K562 (cell line): ENCODE measurements at regions not wholly inside any gene's neighbourhood (a gene's known extent, or its start where the extent isn't known, plus 50 kb on each side); places are given as distances from the start of the nearest gene placed in this dataset.

Experiments
- ATAC-seq: fragments of 200-7000 bp; cut with Tn5 transposase; 3 replicates; pipeline ENCODE4 v1.9.1; 2020; ENCODE audit warnings: moderate library complexity
- BruUV-seq: library from RNA; stranded (reverse); fragments of 400-500 nt; replicated peaks from 2 replicates; lab custom pipeline; 2021; lab: Mats Ljungman, UMichigan
- CTCF ChIA-PET: fragments of 300-600 bp; formaldehyde crosslinking; extraction: SDS; loops from one replicate; lab custom pipeline; 2021; ENCODE audit warnings: low intra/inter-chr PET ratio; lab: Yijun Ruan, JAX
- POLR2A ChIA-PET: fragments of 300-600, 350-650 bp; sonication (Branson Sonifier 250); formaldehyde crosslinking; extraction: SDS; loops from one replicate; lab custom pipeline; 2021; ENCODE audit warnings: antibody characterized with exemption, inconsistent platforms; lab: Yijun Ruan, JAX
- DNase-seq, 4 experiments: peaks; one replicate each; pipeline versions ENCODE4 v3.0.0 to v3.0.0-alpha.2; 2011 to 2018; ENCODE audit warnings: low spot score in 3 of 4, mixed read lengths in 3 of 4; ENCODE audit errors: extremely low read depth in 1 of 4
- FAIRE-seq: peaks from 2 replicates; lab custom pipeline; 2011; peaks lifted over from hg19 to GRCh38; lab: Jason Lieb, UNC
- H2AFZ ChIP-seq: 2 replicates; pipeline ENCODE4 v1.6.0; 2011; ENCODE audit warnings: low read depth, low read length, control low read depth, inconsistent platforms
- H3K27ac ChIP-seq: fragments of 200-600 bp; 3 replicates; pipeline ENCODE4 v1.8.0; 2011; ENCODE audit warnings: low read depth, mild to moderate bottlenecking, control low read depth, inconsistent platforms, low read length, moderate library complexity, mixed read lengths; ENCODE audit errors: extremely low read depth
- H3K27me3 ChIP-seq, 2 experiments: fragments of 300-600 bp in 1 of 2; 2 replicates in 1 of 2; 3 replicates in 1 of 2; pipeline versions ENCODE4 v1.6.0 to v1.8.0; 2011; ENCODE audit warnings: inconsistent platforms in 2 of 2, low read length in 2 of 2, mild to moderate bottlenecking in 1 of 2, mixed read lengths in 1 of 2, moderate library complexity in 1 of 2; ENCODE audit not compliant: control insufficient read depth in 2 of 2, insufficient read depth in 2 of 2
- H3K36me3 ChIP-seq: fragments of 300-600 bp; 3 replicates; pipeline ENCODE4 v1.8.0; 2011; ENCODE audit warnings: mild to moderate bottlenecking, low read length, inconsistent platforms; ENCODE audit not compliant: control insufficient read depth, insufficient read depth
- H3K4me1 ChIP-seq, 2 experiments: fragments of 200-600 bp in 1 of 2; replicated peaks in 1 of 2; 2 replicates in 1 of 2; 3 replicates in 1 of 2; pipeline versions ENCODE4 v1.5.1 to v1.8.0; 2011; ENCODE audit warnings: inconsistent platforms in 2 of 2, low read length in 2 of 2, mild to moderate bottlenecking in 1 of 2, mixed read lengths in 1 of 2, moderate library complexity in 1 of 2; ENCODE audit not compliant: control insufficient read depth in 2 of 2, insufficient read depth in 2 of 2
- H3K4me2 ChIP-seq: 2 replicates; pipeline ENCODE4 v1.6.1; 2011; ENCODE audit warnings: low read length, control low read depth, inconsistent platforms, mixed read lengths; ENCODE audit not compliant: insufficient read depth
- H3K4me3 ChIP-seq: fragments of 200-600 bp; sonication (generic), shearing (Covaris generic); 2 replicates; pipeline ENCODE4 v1.5.1; 2016; ENCODE audit warnings: control low read depth, inconsistent platforms
- H3K79me2 ChIP-seq: fragments of 200-600 bp; 3 replicates; pipeline ENCODE4 v1.8.0; 2011; ENCODE audit warnings: low read length, inconsistent platforms; ENCODE audit not compliant: control insufficient read depth, insufficient read depth
- H3K9ac ChIP-seq, 2 experiments: 2 replicates each; pipeline versions ENCODE4 v1.6.0 to v1.6.1; 2011; ENCODE audit warnings: low read depth in 2 of 2, low read length in 2 of 2, control low read depth in 1 of 2, inconsistent platforms in 1 of 2, mild to moderate bottlenecking in 1 of 2, mixed read lengths in 1 of 2; ENCODE audit not compliant: insufficient read depth in 1 of 2
- H3K9me1 ChIP-seq: one replicate; pipeline ENCODE4 v1.6.0; 2011; ENCODE audit warnings: inconsistent platforms, mild to moderate bottlenecking, low read length, moderate library complexity; ENCODE audit not compliant: control insufficient read depth, insufficient read depth
- H3K9me3 ChIP-seq: replicated peaks from 2 replicates; pipeline ENCODE4 v1.5.1; 2011; ENCODE audit warnings: low read depth, low read length, inconsistent platforms; ENCODE audit not compliant: control insufficient read depth, insufficient read depth
- H4K20me1 ChIP-seq: replicated peaks from 2 replicates; pipeline ENCODE4 v1.6.1; 2011; ENCODE audit warnings: low read length, inconsistent platforms, mixed read lengths; ENCODE audit not compliant: control insufficient read depth, insufficient read depth
- CHD7 ChIP-seq: fragments of 200-600 bp; sonication (generic); IDR thresholded peaks from one replicate; pipeline ENCODE4 v1.6.1; 2012; ENCODE audit warnings: mild to moderate bottlenecking, low read depth, low read length, inconsistent platforms
- SNIP1 ChIP-seq: fragments of 450-650 bp; IDR thresholded peaks from 2 replicates; pipeline ENCODE4 v1.7.1; 2017; ENCODE audit warnings: low read depth, mild to moderate bottlenecking
- STAG1 ChIP-seq: sonication (generic); formaldehyde crosslinking; IDR thresholded peaks from 2 replicates; pipeline ENCODE4 v1.5.0; 2020; ENCODE audit warnings: missing genetic modification reagents, borderline replicate concordance
- TGIF2 ChIP-seq: sonication (generic); formaldehyde crosslinking; IDR thresholded peaks from 2 replicates; pipeline ENCODE4 v1.8.1; 2022; ENCODE audit warnings: mild to moderate bottlenecking, missing genetic modification reagents, moderate library complexity
- WGBS: fragments of 100-300 bp; shearing (Covaris generic); methylation state at CpG from one replicate; pipeline ENCODE4 v1.1.6; 2016; ENCODE audit warnings: low coverage, mixed read lengths; ENCODE audit not compliant: insufficient coverage; ENCODE audit errors: missing lambda C conversion rate; 5-methylcytosine and 5-hydroxymethylcytosine counted together
- in situ Hi-C: fragments of 300-500 bp; cut with MboI; formaldehyde crosslinking; loops from 4 replicates; pipeline ENCODE4 v1.15.0; 2018; ENCODE audit warnings: inconsistent platforms, mixed read lengths
- intact Hi-C: fragments of 100-400 bp; cut with micrococcal nuclease; formaldehyde crosslinking; loops from 2 replicates; pipeline ENCODE4 v1.14.2; 2022
- TF ChIP-seq, protein P1 (sequence below): fragments of 250-450 bp; sonication (Bioruptor Pico); IDR thresholded peaks from 2 replicates; pipeline ENCODE4 v1.4.0; 2020; ENCODE audit warnings: borderline replicate concordance
- TF ChIP-seq, protein P2 (sequence below): fragments of 250-450 bp; sonication (Bioruptor Pico); IDR thresholded peaks from 2 replicates; pipeline ENCODE4 v1.4.0; 2020; ENCODE audit warnings: mild to moderate bottlenecking, moderate library complexity

- Histone ChIP-seq H3K79me2 (no peaks in the 10 kb centered on the region), H3K4me2 (no peak overlapping the region), H3K4me3 (no peak overlapping the region), H4K20me1 (no peaks in the 10 kb centered on the region), H3K36me3 (no peaks in the 10 kb centered on the region), H3K9me3 (no peaks in the 10 kb centered on the region), H3K9me1 (no peaks in the 10 kb centered on the region), H3K27me3 (peaks cover 0 to 4% of the 10 kb centered on the region in 2 experiments; a peak in 1 of 5 replicates), H3K27ac (no peak overlapping the region), H3K4me1 (no peaks in the 10 kb centered on the region), H3K9ac (no peak overlapping the region), H2AFZ (no peak overlapping the region)
- FAIRE-seq, result no peak
- DNase-seq, result no peak
- ChIA-PET POLR2A (interaction anchor here (0.6 kb wide), 1 partner anchor 37 kb away, joined by 3 read pairs; no protein-coding TSS in a partner anchor), CTCF (no interaction called here)
- ATAC-seq, result no peak
- 3% methylated on average over 5 of the region's 5 CpGs for WGBS
- in situ Hi-C loops (no loop called here), intact Hi-C loops (no loop called here)
- no TSS peak for BruUV-seq
- TF ChIP-seq, protein P1, sequence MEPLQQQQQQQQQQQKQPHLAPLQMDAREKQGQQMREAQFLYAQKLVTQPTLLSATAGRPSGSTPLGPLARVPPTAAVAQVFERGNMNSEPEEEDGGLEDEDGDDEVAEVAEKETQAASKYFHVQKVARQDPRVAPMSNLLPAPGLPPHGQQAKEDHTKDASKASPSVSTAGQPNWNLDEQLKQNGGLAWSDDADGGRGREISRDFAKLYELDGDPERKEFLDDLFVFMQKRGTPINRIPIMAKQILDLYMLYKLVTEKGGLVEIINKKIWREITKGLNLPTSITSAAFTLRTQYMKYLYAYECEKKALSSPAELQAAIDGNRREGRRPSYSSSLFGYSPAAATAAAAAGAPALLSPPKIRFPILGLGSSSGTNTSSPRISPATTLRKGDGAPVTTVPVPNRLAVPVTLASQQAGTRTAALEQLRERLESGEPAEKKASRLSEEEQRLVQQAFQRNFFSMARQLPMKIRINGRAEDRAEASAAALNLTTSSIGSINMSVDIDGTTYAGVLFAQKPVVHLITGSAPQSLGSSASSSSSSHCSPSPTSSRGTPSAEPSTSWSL (CRISPR knock-in tag), result no peak
- TF ChIP-seq CHD7 (no peak), TGIF2 (CRISPR knock-in tag) (no peak), SNIP1 (no peak), STAG1 (no peak)
- TF ChIP-seq, protein P2, sequence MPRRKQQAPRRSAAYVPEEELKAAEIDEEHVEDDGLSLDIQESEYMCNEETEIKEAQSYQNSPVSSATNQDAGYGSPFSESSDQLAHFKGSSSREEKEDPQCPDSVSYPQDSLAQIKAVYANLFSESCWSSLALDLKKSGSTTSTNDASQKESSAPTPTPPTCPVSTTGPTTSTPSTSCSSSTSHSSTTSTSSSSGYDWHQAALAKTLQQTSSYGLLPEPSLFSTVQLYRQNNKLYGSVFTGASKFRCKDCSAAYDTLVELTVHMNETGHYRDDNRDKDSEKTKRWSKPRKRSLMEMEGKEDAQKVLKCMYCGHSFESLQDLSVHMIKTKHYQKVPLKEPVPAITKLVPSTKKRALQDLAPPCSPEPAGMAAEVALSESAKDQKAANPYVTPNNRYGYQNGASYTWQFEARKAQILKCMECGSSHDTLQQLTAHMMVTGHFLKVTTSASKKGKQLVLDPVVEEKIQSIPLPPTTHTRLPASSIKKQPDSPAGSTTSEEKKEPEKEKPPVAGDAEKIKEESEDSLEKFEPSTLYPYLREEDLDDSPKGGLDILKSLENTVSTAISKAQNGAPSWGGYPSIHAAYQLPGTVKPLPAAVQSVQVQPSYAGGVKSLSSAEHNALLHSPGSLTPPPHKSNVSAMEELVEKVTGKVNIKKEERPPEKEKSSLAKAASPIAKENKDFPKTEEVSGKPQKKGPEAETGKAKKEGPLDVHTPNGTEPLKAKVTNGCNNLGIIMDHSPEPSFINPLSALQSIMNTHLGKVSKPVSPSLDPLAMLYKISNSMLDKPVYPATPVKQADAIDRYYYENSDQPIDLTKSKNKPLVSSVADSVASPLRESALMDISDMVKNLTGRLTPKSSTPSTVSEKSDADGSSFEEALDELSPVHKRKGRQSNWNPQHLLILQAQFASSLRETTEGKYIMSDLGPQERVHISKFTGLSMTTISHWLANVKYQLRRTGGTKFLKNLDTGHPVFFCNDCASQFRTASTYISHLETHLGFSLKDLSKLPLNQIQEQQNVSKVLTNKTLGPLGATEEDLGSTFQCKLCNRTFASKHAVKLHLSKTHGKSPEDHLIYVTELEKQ (CRISPR knock-in tag), result no peak
Observed at GRCh38 chr5:5629607-5629978, 207.1 kb downstream of the ICE1 start.
